ENCODE measurements at regions not wholly inside any gene's neighbourhood (a gene's known extent, or its start where the extent isn't known, plus 50 kb on each side); places are given as distances from the start of the nearest gene placed in this dataset.
"Not testable (repeated sequence)": the region's sequence is repeated elsewhere in the genome, so short reads cannot be mapped to it uniquely, and the experiment has no call there.

GRCh38 chr1:41975850-41976569 lies 57.3 kb upstream of the HIVEP3 start:
- TF ChIP-seq CTCF (IDR thresholded peaks at IDR 0.05) = no peak
- ATAC-seq (no peak), DNase-seq (no peak)
- intact Hi-C loops (cut with DNase I) = no loop called here
- H3K36me3 ChIP-seq (ENCODE audit: insufficient read depth in 1 of 2, low read depth in 1 of 2) = no peaks in the 10 kb centered on the region
- no peaks in the 10 kb centered on the region for H3K9me3 ChIP-seq
- WGBS, 3 donors = 78 to 83% (median 83%) methylated on average over 12 of the region's 12 CpGs
- H3K27ac ChIP-seq = no peak overlapping the region
- no peak overlapping the region for H3K4me3 ChIP-seq
- H3K4me1 ChIP-seq = no peaks in the 10 kb centered on the region
- H3K27me3 ChIP-seq (ENCODE audit: insufficient read depth in 3 of 3, low read length in 2 of 3) = no peaks in the 10 kb centered on the region

- Histone ChIP-seq H3K4me3 (no peak overlapping the region), H3K27me3 (ENCODE audit: insufficient read depth in 3 of 3, low read length in 2 of 3) (no peaks in the 10 kb centered on the region), H3K4me1 (no peaks in the 10 kb centered on the region), H3K9me3 (no peaks in the 10 kb centered on the region), H3K27ac (no peak overlapping the region), H3K36me3 (ENCODE audit: insufficient read depth in 1 of 2, low read depth in 1 of 2) (no peaks in the 10 kb centered on the region)
- intact Hi-C loops (cut with DNase I) = no loop called here
- no peak for TF ChIP-seq CTCF (IDR thresholded peaks at IDR 0.05)
- ATAC-seq = no peak
- DNase-seq = no peak
Observed at GRCh38 chr1:41975121-41975520, 56.4 kb upstream of the HIVEP3 start.

- H3K4me1 ChIP-seq; DNase-seq; intact Hi-C loops (cut with DNase I); H3K27ac ChIP-seq; ATAC-seq; H3K4me3 ChIP-seq; H3K36me3 ChIP-seq (ENCODE audit: insufficient read depth in 1 of 2, low read depth in 1 of 2); H3K27me3 ChIP-seq (ENCODE audit: insufficient read depth in 3 of 3, low read length in 2 of 3): not testable (repeated sequence)
- peaks cover 12% of the 10 kb centered on the region for H3K9me3 ChIP-seq
Observed at GRCh38 chr1:41968557-41968956, 49.8 kb upstream of the HIVEP3 start.
